Islet of Langerhans (tissue), 1 donor: ENCODE measurements at regions not wholly inside any gene's neighbourhood (a gene's known extent, or its start where the extent isn't known, plus 50 kb on each side); places are given as distances from the start of the nearest gene placed in this dataset.

Experiments used
- FAIRE-seq: peaks from one replicate; lab custom pipeline; 2011; peaks lifted over from hg19 to GRCh38; lab: Jason Lieb, UNC

GRCh38 chr3:154549391-154549790 lies 119.4 kb upstream of the GPR149 start:
- no peak for FAIRE-seq

GRCh38 chr3:154548341-154548740 lies 118.4 kb upstream of the GPR149 start:
- no peak for FAIRE-seq

- no peak for FAIRE-seq
Observed at GRCh38 chr3:154542837-154543236, 112.8 kb upstream of the GPR149 start.

- FAIRE-seq, result no peak
Observed at GRCh38 chr3:154540950-154541604, 111.1 kb upstream of the GPR149 start.

GRCh38 chr3:154538566-154539360 lies 108.8 kb upstream of the GPR149 start:
- no peak for FAIRE-seq

- no peak for FAIRE-seq
Observed at GRCh38 chr3:154536751-154537150, 106.8 kb upstream of the GPR149 start.

DNA sequence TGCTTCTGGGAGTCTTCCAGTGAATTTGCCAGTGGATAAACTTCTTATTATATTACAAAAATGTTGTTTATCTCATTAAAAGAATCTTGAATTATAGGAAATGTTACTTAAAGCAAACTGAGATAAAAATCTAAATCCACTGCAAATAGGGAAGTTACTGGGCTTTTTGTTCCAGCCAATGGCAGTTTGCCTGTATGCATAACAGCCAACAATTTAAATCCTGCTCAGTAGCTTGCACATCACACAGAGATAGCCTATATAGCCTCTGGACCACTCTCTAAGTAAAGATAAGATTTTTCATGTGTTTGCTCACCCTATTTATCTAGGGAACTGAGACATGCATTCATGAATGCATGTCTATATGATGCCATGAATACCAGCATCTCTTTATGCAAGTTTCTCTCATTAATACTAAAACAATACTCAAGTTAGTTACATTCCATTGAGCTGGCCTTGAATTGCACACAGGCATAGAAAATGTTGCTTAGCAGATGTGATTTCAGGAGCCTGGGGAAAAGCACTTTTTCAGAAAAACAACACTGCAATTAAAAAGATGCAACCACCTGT lies 92.1 kb upstream of the GPR149 start:
- no peak for FAIRE-seq

- no peak for FAIRE-seq
Observed at GRCh38 chr3:154517404-154517803, 87.4 kb upstream of the GPR149 start.

- FAIRE-seq, result no peak
Observed at GRCh38 chr3:154515921-154516320, 85.9 kb upstream of the GPR149 start.

DNA sequence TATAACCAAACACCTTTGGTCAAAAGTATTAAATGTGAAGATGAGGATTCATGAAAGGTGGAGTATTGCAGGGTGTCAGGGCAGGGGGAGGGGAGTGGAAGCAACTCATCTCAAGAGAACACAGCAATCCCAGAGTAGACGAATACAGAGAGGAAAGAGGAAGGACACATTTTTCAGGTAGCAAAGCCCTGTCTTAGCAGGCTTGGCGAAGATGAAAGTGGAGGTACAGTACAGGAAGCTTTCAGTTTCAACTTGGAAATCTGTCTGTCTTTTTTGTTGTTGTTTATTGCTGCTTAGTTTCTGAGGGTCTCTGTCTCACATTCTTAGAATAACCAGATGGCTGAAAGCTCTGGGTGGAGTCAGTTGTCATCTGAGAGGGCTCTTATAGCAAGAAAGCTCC lies 80.8 kb upstream of the GPR149 start:
- FAIRE-seq, result no peak

DNA sequence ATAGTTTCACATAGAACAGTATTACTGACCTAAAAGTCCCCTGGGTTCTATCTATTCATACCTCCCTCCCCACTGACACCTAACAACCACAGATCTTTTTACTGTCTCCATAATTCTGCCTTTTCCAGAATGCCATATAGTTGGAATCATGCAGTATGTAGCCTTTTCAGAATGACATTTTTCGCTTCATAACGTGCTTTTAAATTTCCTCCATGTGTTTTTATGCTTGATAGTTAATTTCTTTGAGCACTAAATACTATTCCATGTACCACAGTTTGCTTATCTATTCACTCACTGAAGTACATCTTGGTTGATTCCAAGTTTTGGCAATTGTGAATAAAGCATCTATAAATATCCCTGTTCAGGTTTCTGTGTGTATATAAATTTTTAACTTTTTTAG lies 77.7 kb upstream of the GPR149 start:
- FAIRE-seq, result no peak

GRCh38 chr3:154496978-154497377 lies 67.0 kb upstream of the GPR149 start:
- no peak for FAIRE-seq

DNA sequence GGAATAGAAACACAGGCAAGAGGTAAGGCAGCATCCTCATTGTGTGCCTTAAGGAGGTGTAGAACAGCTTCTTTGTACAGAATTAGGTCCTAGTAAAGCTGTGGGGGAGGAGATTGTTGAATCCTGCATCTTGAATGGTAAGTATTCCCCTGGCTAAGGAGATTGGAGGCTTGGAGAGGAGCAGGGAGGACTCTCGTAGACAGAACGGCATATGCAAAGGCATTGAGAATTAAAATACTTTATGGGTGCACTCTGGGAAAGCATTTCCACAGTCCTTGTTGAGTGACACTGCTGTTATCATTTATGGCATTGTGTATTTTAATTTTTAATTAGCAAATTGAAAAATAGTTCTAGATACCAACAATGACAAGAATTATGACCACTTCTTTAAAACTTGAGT lies 66.5 kb upstream of the GPR149 start:
- FAIRE-seq, result no peak

- FAIRE-seq, result no peak
Observed at GRCh38 chr3:154486949-154487348, 57.0 kb upstream of the GPR149 start.

DNA sequence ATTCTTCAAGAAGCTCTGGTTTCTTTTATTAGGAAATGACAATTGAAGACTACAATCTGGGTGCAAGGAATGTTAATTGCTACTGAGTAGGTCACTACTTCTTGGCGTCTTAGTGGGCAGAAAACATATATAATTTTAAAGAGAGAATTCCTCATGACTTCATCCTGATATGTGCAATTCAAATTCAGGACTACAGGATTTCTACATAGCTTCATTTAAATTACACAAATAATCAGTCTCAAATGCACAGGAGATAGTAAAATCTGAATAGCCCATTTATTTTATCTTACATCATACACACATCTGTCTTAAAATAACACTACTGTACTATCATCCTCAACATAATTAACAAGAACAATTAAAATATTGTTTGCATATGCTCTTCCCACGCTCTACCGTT lies 52.5 kb upstream of the GPR149 start:
- no peak for FAIRE-seq

GRCh38 chr3:154480033-154480432 lies 50.0 kb upstream of the GPR149 start:
- FAIRE-seq, result no peak
